IPS DF 19.7 (cell line): ENCODE measurements at regions not wholly inside any gene's neighbourhood (a gene's known extent, or its start where the extent isn't known, plus 50 kb on each side); places are given as distances from the start of the nearest gene placed in this dataset.

Experiments
- DNase-seq: peaks from one replicate; pipeline ENCODE4 v3.0.0-alpha.2; 2013; ENCODE audit warnings: low read depth, low spot score

- no peak for DNase-seq
Measured at GRCh38 chr14:39998114-39998513, 565.9 kb upstream of the FBXO33 start.

GRCh38 chr14:39991041-39991440 is 558.8 kb upstream of the FBXO33 start:
- no peak for DNase-seq

GRCh38 chr14:39988939-39989338 is 556.7 kb upstream of the FBXO33 start:
- DNase-seq, result no peak

- no peak for DNase-seq
Measured at GRCh38 chr14:39984323-39984722, 552.1 kb upstream of the FBXO33 start.

- DNase-seq, result no peak
Measured at GRCh38 chr14:39977198-39977597, 545.0 kb upstream of the FBXO33 start.

GRCh38 chr14:39974036-39974435 is 541.8 kb upstream of the FBXO33 start:
- no peak for DNase-seq

- no peak for DNase-seq
Measured at GRCh38 chr14:39972704-39973103, 540.5 kb upstream of the FBXO33 start.

GRCh38 chr14:39967885-39968284 is 535.7 kb upstream of the FBXO33 start:
- DNase-seq, result no peak

- no peak for DNase-seq
Measured at GRCh38 chr14:39957987-39958386, 525.8 kb upstream of the FBXO33 start.

- no peak for DNase-seq
Measured at GRCh38 chr14:39957290-39957689, 525.1 kb upstream of the FBXO33 start.

- no peak for DNase-seq
Measured at GRCh38 chr14:39956372-39956771, 524.1 kb upstream of the FBXO33 start.

- no peak for DNase-seq
Measured at GRCh38 chr14:39948235-39948634, 516.0 kb upstream of the FBXO33 start.

GRCh38 chr14:39946807-39947206 is 514.6 kb upstream of the FBXO33 start:
- DNase-seq, result no peak

- no peak for DNase-seq
Measured at GRCh38 chr14:39939023-39939422, 506.8 kb upstream of the FBXO33 start.

GRCh38 chr14:39912192-39913100 is 480.2 kb upstream of the FBXO33 start:
- DNase-seq, result no peak

GRCh38 chr14:39897657-39898056 is 465.4 kb upstream of the FBXO33 start:
- no peak for DNase-seq

GRCh38 chr14:39890026-39890425 is 457.8 kb upstream of the FBXO33 start:
- DNase-seq, result no peak

- no peak for DNase-seq
Measured at GRCh38 chr14:39884091-39884490, 451.9 kb upstream of the FBXO33 start.

GRCh38 chr14:39880965-39881364 is 448.7 kb upstream of the FBXO33 start:
- DNase-seq, result no peak

- no peak for DNase-seq
Measured at GRCh38 chr14:39880106-39880695, 448.0 kb upstream of the FBXO33 start.

- no peak for DNase-seq
Measured at GRCh38 chr14:39877577-39878190, 445.5 kb upstream of the FBXO33 start.

GRCh38 chr14:39876916-39877315 is 444.7 kb upstream of the FBXO33 start:
- no peak for DNase-seq

GRCh38 chr14:39875028-39875427 is 442.8 kb upstream of the FBXO33 start:
- no peak for DNase-seq
